ENCODE measurements at regions not wholly inside any gene's neighbourhood (a gene's known extent, or its start where the extent isn't known, plus 50 kb on each side); places are given as distances from the start of the nearest gene placed in this dataset.

- no peak for TF ChIP-seq SUZ12 (IDR thresholded peaks at IDR 0.05; ENCODE audit: extremely low read depth, insufficient read depth, insufficient read length)
- no peak for TF ChIP-seq YY1 (IDR thresholded peaks at IDR 0.05; ENCODE audit: insufficient read depth, insufficient read length)
Measured at GRCh38 chr1:219710529-219711194, 97.8 kb upstream of the ZC3H11B start.
